GM23248 (cell line): ENCODE measurements at regions not wholly inside any gene's neighbourhood (a gene's known extent, or its start where the extent isn't known, plus 50 kb on each side); places are given as distances from the start of the nearest gene placed in this dataset.

Source experiments
- EZH2 ChIP-seq: fragments of 200-600 bp; sonication (generic); IDR thresholded peaks from 2 replicates; pipeline ENCODE4 v1.6.1; 2018; ENCODE audit warnings: antibody characterized with exemption, mild to moderate bottlenecking; ENCODE audit not compliant: insufficient read depth, poor library complexity, severe bottlenecking
- EZH2phosphoT487 ChIP-seq: fragments of 200-600 bp; sonication (generic); IDR thresholded peaks from 2 replicates; pipeline ENCODE4 v1.6.1; 2018; ENCODE audit warnings: antibody characterized with exemption, moderate library complexity, mild to moderate bottlenecking, low read depth; ENCODE audit not compliant: insufficient read depth

GRCh38 chr3:66823532-66823931, 174.6 kb upstream of the KBTBD8 start:
- TF ChIP-seq EZH2phosphoT487, result no peak
- no peak for TF ChIP-seq EZH2
